HG03196 (cell line): ENCODE measurements at regions not wholly inside any gene's neighbourhood (a gene's known extent, or its start where the extent isn't known, plus 50 kb on each side); places are given as distances from the start of the nearest gene placed in this dataset.

Experiments used
- ATAC-seq: cut with Tn5 transposase; IDR thresholded peaks from one replicate; pipeline ENCODE4 v1.9.1; 2021; ENCODE audit not compliant: unreplicated experiment

- ATAC-seq, result no peak
These were observed 121.1 kb downstream of the HGF start for GRCh38 chr7:81648716-81649115.

GRCh38 chr7:81645435-81645834, 124.4 kb downstream of the HGF start:
- ATAC-seq, result no peak

DNA sequence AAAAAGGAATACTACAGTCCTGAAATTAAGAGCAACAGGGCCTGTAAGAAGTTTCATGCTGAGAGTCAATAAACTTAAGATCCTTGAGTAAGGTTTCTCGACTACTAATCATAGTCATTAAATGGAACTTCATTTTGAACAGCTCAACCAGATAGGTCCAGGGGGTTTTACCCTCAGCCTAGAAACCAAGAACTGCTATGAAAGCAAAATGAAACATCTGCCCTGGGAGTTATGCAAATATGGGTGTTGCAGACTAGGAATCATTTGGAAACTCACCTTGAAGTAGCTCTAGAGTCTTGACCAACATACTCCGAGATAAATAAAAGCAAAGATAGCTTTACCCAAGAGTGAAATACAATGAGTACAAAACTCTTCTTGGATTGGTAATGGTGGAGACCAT, 128.0 kb downstream of the HGF start:
- ATAC-seq, result no peak

DNA sequence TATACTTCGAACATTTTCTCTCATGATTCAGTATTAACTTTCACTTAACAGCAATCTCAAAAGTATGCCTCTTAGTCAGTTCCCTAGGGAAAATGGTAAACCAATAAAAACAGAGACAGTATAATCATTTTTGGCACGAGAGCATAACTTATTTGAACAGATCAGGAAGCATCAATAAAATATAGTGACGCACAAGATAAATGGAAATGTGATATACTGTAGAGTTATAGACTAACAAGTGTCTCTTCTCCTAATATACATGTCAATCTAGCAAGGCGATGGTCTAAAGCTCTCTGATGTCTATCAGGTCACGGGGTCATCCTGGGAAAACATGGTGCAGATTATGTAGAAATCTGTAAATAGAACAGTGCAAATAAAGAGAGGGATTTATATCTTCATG, 131.6 kb downstream of the HGF start:
- ATAC-seq, result no peak

- ATAC-seq, result no peak
These were observed 132.3 kb downstream of the HGF start for GRCh38 chr7:81637534-81637933.

DNA sequence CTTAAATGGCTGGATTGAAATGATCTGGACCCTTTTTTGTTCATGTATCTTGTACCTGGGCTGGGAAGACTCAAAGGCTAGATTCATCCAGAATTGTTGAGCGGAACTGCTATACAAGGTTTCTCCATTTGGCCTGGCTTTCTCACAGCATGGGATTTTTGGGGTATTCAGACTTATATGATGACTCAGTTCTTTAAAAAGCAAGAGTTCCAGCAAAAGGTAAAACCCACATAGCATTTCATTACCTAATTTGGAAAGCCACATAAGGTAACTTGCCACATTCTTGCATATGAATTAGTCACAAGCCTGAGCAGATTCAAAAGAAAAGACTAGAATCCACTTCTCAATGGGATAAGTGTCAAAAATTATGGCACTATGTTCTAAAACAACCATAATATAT, 137.4 kb downstream of the HGF start:
- no peak for ATAC-seq

DNA sequence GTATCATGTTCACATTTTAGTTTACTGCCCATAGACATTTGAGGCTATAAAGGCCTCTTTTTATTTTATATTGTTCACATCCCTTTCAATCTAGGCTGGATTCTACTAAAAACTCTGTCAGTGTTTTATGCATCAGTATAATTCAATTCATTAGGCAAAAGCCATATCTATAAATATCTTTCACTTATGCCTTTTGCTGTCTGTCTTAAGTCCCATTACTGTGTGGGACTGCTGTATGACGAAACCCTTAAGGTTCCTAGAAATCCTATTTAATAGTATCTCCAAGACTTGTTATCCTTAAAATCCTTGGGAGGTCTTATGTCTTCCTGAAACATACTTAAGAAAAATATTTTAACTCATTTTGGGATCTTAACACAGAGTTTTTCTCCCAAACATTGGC, 139.2 kb downstream of the HGF start:
- ATAC-seq, result no peak

GRCh38 chr7:81629702-81630101, 140.1 kb downstream of the HGF start:
- ATAC-seq, result no peak

DNA sequence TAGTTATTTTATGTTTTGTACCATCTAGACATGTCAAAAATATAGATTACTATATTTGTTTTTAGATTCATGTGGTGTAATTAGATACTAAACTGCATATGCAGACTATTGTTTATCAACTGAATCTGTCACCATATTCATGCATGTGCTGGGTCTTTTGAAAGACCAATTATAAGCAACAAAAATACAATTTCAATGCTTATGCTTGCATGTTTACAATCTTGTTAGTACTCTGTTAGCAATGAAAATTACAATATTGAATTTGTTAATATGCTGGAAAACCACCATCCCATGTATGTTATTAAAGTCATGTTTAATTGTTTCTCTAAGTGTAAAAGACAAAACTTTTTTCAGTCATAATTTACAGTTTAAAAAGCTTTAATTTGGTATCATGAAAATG, 140.9 kb downstream of the HGF start:
- ATAC-seq, result no peak

DNA sequence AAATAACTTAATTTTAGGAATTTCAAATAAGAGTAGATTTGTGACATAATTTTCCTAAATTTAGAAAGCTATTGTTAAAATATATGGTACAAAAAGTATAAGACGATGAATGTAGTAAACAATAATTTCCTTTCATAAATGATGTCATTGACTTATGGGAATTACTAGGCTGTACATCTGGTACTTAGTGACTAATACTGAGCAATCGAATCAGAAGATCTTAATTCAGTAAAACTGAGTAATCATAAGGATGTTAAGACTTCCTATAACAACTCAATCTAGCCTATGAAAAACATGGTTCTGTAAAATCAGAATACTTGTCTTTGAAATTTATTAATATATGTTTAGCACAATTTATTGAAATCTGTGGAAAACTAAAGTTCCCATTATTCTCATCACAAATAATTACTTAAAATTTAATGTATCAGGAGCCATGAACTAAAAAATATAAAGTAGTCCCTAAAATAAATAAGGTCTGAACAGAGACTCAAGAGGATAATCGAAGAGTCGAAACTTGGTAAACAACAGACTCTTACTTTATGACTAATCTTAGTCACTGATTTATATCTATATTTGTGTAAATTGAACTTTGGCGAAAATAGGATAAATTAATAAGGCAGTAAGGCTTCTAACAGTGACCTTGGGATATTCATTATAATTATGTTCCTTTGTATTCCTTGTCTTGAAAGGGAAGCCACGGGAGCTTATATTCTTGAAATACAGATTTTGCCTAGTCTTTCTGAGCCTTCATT, 142.1 kb downstream of the HGF start:
- ATAC-seq, result no peak

DNA sequence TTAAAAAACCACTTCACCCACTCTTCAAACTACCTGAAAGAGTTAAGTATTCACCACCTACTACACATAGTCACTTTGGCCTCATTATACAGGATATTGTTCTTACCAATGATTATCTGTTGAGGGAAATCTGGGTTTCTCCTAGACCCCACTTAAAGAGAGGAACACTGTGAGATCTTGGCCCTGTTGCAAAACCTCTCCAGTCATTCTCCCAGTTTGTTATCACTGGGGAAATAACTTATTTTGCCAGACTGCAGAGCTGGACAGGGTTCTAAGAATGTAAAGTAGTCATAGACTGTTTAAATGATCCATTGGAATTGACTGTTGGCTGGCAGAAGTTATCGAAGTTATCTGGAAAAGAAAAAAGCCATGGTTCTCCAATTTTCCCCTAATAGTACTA, 143.8 kb downstream of the HGF start:
- ATAC-seq, result no peak

- no peak for ATAC-seq
These were observed 144.9 kb downstream of the HGF start for GRCh38 chr7:81624650-81625631.

GRCh38 chr7:81624021-81624592, 145.7 kb downstream of the HGF start:
- ATAC-seq, result no peak

- no peak for ATAC-seq
These were observed 146.5 kb downstream of the HGF start for GRCh38 chr7:81623251-81623855.

DNA sequence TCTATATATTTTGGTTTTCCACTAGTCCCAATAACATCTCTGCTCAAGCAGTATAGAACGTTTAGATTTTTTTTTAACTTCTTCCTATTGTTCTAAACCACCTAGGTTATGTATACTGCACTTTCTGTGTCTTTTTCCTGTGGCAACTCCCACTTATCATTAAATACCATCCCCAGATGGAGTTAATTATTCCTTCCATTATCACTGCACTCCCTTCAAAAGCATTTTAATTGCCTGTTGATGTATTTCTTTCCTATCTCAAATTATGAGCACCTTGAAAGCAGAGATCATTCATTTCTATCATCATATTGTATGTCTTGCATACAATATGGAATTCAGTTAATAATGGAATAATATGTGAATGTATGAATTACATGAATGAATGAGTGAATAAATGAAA, 148.0 kb downstream of the HGF start:
- ATAC-seq, result no peak

GRCh38 chr7:81618396-81619014, 151.3 kb downstream of the HGF start:
- no peak for ATAC-seq

DNA sequence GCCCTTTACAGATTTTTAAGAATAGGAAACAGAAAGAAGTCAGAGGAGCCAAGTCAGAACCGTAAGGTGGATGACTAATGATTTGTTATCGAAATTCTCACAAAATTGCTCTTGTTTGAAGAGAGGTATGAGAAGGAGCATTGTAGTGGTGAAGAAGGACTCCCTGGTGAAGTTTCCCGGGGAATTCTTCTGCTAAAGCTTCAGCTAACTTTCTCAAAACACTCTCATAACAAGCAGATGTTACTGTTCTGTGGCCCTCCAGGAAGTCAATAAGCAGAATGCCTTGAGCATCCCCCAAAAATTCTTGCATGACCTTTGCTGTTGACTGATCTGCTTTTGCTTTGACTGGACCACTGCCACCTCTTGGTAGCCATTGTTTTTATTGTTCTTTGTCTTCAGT, 152.9 kb downstream of the HGF start:
- ATAC-seq, result peak; percentile 57

GRCh38 chr7:81611805-81612204, 158.0 kb downstream of the HGF start:
- no peak for ATAC-seq

- ATAC-seq, result no peak
These were observed 158.8 kb downstream of the HGF start for GRCh38 chr7:81611040-81611439.

DNA sequence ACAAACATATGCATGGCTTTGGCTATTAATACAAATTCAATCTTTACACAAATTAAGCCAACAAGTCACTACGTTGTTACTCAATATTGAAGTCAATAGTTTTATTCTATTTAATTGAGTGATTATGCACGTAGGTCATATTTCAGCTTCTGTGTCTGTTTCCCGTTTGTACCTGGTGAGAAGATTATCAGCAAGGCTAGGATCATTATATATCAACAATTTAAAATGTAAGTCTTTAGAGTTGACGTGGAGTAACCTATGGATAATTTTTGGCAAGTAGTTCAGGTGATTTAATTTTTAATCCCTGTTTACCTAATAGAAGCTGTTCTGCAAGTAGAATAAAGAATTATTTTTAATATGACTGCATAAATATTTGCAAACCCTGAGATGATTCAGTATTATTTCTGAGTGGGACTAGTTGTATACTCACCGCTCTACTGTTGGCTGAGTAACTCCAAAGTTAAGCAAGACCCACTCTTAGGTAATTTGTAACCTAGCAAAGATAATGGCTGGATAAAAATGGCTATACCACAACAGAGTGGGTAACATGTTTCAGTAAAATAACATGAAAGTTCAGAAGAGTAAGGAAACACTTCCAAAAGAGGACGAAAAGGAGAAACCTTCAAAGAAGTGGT, 161.0 kb downstream of the HGF start:
- no peak for ATAC-seq
